HG02970 (cell line): ENCODE measurements at regions not wholly inside any gene's neighbourhood (a gene's known extent, or its start where the extent isn't known, plus 50 kb on each side); places are given as distances from the start of the nearest gene placed in this dataset.

Source experiments
- ATAC-seq: cut with Tn5 transposase; IDR thresholded peaks from one replicate; pipeline ENCODE4 v1.9.1; 2021; ENCODE audit warnings: mild to moderate bottlenecking, moderate library complexity, moderate number of reproducible peaks; ENCODE audit not compliant: unreplicated experiment, low FRiP score

DNA sequence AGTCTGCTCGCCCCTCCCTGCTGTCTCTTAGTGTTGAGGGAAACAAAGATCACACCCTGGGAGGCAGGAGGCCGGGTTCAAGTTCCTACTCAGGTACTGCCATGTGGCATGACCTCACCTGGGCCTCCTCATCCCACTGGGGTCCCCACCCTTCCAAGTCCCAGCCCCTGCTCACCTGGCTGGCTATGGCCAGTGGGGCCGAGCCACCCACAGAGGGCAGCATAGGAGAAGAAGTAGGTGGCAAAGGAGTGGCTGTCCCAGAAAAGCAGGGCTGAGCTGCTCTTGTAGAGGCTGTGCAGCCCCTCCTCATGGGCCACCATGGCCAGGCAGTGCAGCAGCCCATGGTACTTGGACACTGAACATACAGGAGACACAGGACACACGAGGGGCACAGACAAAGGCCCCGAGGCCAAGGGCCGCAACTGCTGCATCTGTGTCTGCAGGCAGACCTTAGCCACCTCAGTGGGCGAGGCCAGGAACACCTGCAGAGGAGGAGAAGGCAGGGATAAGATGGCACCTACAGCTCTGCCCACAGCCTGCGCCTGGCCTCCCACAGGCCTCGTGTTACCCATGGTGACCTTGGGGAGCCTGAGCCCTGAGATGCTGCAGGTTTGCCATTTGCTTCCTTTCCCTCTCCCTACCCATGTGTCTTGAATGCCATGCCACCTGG is 50.6 kb upstream of the MPEG1 start:
- ATAC-seq: no peak
